Left renal cortex interstitium (tissue), 4 donors: ENCODE measurements at regions not wholly inside any gene's neighbourhood (a gene's known extent, or its start where the extent isn't known, plus 50 kb on each side); places are given as distances from the start of the nearest gene placed in this dataset.
"Not testable (repeated sequence)": the region's sequence is repeated elsewhere in the genome, so short reads cannot be mapped to it uniquely, and the experiment has no call there.

Experiments
- DNase-seq, 4 donors: peaks; one replicate each; pipeline ENCODE4 v3.0.0-alpha.2; 2013; ENCODE audit warnings: low read depth in 4 of 4, low spot score in 2 of 4, missing footprints in 1 of 4

DNA sequence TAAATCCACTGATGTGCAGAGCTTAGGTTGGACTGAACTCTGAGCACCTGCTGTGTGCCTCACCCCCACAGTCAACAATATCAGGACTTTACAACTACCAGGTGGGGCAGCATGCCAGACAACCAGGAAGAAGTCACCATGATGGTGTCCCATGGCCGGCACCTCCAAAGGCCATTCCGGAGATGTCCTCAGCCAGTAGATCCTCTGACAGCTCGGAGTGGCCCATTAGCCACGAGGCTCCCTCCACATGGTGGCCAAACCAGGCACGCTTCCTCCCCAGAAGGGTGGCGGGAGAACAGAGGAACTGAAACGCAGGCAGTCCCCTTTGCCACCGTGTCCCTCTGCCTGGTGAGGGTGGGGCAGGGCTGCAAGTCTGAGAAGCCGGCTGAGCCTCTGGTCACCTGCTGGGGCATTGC is 390.0 kb downstream of the TNS3 start:
- no peak for DNase-seq

DNA sequence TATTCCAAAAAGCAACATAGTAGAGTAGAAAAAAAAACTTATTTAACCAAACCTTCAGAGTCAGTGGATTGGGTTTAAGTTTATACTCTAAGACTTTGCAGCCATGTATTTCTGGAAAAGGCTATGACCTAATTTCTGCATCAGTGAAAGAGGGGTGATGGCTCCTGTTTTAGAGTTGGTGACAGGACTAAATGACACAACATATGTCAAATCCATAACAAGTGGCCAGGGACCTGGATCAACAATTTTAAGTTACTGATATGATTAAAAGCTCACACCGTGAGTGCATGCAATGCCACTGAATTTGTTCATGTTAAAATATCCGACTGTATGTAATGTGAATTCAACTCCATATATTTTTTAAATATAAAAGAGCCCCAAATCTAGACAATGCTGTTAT is 390.6 kb downstream of the TNS3 start:
- DNase-seq: no peak

DNA sequence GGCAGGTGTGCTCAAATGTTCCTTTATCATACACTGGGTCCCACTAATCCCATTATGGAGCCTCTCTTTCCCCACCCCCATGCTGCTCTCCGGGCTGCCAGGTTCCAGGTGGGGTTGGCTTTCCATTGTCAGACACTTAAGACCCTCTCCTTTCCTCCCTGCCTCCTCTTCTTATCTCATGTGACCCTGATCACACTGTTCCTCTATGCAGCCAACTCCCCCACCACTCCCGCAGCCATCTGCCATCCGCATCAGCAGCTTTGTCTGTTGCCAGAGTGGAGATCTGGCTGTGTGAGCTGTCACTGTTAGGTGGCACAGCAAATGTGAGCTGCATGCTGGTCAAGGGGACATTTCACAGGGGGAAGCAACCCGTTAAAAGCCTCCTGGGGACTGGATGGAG is 391.4 kb downstream of the TNS3 start:
- DNase-seq: no peak

DNA sequence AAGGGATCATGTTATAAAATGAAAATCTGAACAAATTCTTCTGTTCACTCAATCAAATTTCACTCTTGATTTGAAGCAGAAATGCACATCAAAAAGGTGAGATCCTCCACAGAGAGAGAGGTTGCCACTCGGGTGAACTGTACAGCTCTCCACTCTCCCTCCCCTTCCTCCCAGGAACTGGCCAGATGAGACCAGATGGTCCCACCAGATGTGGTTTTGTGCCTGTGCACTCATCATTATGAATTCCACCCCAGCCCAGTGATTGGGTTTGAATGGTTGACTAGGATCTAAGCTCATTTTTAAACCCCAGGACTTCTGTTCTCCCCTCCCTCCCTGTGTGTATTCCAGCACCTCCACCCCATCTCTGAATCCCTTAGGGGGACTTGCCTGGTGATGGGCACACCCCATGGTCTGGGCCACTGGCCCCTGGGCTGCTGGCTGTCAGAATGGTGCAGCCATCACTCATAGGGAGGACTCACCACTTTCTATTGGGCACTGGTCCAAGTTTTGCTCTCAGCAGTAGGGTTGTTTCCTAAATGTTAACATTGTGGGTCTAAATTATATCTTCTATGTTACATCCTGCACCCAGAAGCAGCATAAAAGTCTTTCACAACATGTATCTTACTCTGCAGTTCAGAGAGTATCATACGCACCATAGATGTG is 393.1 kb downstream of the TNS3 start:
- DNase-seq: no peak

DNA sequence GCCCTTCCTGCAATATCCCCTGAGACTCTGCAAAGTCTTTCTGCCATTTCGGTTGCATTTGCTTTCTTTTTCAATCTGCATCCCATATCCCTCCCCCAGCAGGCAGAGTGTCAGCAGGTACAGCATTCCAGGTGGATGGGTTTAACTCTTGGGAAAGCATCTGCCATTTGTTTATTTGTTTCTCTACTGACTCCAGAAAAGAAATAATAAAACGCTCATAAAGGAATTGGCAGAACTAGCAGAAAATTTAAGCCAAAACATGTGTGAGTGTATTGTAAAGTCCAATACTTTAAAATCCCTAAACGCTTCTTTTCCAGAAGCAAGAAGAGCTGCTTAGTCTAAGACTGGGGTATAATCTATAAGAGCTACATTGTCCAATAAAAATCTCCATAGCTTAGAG is 393.8 kb downstream of the TNS3 start:
- DNase-seq: no peak

DNA sequence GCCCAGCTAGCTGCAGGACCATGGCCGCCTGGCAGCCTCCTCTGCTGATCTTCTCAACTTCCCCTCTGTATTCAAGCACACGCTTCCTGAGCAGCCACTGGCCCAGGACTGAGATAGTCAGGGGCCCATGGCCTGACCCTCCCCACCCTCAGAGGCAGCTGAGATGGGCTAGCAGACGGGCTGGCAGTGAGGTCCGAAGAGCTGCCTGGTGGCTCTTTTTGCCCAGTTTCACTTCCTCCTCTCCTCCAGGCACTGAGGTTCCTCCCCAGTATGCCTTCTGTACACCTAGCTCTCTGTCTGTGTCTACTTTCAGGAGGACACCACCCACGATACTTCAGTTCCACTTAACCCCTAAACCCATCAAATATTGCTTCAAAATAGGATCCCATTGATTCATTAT is 395.6 kb downstream of the TNS3 start:
- DNase-seq: no peak

DNA sequence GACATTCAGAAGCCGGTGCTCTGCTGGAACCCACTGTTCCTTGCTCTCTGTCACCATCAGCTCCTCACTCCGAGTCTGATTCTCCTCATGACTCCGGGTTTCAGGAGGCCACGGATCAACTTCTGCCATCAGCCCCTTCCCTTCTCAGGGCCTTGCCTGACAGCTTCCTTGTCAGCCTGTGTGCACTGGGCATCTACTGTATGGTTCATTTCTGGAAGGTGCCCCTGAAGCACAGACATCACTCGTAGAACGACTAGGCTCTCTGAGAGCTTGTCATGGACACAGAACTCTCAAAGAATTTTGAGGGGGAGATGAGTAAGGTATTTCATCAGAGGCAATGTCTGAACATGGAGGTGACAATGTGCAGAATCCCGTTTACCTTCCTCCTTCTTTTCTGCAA is 396.1 kb downstream of the TNS3 start:
- DNase-seq: no peak

DNA sequence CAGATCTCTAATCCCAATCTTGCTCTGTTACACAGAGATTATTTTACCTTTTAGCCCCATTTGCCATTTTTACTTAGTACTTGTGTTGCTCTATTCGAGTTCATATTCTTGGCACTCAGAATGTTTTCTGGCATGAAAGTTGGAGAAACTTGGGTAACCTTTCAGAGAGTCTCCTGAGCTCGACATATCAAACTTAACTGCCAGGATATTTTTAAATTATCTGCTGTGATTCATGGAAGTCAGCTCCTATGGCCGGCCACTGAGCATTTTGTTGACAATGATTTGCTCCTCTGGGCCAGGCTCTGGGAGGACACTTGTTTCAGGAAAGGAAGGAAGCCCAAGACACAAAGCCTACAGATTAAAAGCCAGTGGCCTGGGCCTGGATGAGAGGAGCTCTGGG is 396.7 kb downstream of the TNS3 start:
- DNase-seq: no peak

DNA sequence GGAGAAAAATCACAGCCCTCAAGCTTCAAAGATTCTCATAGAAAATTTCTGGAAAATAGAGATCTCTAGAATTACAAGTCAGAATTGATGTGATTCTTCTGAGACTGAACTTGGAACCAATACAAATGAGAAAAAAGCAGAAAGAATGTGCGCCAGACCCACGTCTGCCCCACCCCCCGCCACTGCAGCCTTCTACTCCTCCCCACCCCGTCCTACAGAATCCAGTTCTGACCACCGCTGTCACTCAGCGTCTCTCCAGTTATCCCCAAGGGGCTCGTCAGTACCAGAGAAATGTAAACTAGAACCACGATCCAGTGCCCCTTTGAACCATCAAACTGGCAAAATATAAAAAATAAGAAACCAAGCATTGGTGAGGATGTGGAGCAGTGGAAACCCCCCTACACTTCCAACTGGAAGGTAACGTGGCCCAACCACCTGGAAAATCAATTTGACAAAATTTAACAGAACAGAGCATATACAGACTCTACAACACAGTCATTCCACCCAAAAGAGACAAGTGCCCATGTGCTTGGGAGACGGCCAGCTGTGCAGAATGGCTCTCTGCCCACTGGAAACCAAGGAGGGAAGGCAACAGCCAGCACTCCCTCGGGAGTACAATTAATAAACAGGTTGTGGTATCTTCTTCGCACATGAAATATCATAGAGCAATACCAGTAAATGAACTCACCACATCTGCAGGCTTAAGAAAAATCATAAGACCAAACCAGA is 397.9 kb downstream of the TNS3 start:
- DNase-seq: no peak

DNA sequence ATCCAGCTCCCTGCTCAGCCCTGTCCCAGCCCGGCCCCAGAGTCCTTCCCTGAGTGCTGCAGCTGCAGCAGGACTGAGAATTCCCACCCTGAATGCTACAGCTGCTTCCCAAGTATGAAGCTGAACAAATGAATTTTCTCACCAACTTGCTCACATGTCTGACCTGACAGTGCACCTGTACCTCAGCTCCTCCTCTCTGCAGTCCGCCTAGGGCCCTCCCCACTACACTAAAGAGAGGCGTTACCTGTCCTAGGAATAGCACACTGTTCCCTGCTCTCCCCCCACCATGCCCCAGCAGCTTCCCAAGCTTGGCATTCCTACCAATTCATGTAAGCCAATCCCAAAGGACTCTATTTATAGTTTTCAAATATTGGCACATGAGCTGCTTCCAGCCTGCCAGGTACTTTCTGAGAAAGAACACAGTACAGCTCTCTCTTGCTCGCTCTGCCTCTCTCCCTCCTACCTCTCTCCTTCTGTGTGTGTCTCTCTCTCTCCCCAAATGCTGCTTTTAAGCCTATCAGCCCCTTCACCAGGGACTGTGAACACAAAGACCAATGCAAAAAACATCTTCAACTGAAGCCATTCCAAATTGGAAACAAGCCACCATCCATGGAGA is 400.1 kb downstream of the TNS3 start:
- DNase-seq: no peak

DNA sequence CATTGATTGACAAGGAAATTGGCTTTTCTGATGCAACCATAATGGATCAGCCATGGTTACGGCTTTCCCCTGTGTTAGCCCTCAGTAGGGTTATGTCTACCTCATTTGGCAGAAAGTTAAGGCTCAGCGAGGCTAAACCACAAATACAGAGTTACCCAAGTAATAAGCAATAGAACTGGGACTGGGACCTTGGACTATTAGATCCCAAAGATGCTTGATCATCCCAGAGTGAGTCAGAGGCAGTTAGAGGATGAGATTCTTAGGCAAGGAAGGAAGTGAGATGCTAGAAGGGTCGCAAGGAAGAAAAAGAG is 401.4 kb downstream of the TNS3 start:
- DNase-seq: no peak

DNA sequence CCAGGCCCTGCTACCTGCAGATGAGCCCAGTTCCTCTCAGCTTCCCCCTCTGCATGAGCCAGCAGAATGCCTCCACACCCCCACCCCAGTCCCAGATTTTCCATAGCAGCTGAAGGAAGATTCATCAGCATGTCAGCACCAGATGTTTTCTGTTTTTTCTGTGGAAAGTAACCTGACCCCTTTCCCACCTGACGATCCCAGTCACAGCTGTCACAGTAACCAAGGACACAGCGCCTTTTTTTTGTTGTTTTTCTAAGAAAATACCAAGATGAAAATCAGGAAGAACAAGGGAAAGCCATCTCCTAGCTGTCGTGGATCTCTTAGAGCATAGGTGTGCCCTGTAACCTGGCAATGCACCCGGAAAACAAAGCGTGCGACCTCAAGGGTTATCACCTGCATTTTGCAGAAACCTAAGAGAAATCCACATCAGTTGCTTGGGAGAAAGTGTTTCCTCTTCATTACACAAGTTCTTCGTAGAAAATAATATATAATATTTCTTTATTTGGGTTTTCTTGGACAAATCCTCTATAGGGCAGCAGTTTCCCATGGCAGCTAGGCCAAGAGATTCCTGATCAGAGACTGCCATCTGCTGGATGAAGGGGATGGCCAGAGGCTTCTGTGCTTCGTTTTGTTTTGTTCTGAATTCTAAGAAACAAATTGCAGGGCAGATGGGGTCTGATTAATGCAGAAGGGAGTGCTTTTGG is 401.9 kb downstream of the TNS3 start:
- peak in 3 of 4 donors; percentile 54 to 72 (median 55) for DNase-seq

DNA sequence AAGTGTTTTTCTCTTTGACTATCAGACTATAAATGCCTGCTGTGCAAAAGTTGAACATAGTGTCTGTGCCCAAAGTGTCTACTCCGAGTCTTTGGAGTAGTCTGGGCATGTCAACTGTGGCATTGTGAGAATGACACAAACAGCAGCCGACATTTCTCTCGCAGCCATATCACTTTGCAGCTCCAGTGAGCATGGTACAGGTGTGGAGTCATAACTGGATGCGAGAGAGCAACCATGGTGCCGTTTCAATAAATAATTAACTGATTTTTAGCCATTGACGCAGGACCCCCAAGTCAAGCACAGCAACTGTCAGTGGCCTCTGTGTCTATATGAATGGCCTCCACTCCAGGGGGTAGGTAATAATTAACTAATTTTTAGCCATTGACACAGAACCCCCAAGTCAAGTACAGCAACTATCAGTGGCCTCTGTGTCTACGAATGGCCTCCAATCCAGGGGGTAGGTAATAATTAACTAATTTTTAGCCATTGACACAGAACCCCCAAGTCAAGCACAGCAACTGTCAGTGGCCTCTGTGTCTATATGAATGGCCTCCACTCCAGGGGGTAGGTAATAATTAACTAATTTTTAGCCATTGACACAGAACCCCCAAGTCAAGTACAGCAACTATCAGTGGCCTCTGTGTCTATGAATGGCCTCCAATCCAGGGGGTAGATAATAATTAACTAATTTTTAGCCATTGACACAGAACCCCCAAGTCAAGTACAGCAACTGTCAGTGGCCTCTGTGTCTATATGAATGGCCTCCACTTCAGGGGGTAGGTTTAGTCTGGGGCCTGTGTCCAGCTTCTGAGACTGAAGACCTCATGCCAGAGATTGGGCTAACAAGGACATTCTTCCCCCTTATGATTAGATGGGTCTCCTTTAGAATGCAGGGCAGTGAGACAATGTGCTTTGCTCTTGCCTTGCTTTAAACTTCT is 409.0 kb downstream of the TNS3 start:
- not testable (repeated sequence) for DNase-seq

DNA sequence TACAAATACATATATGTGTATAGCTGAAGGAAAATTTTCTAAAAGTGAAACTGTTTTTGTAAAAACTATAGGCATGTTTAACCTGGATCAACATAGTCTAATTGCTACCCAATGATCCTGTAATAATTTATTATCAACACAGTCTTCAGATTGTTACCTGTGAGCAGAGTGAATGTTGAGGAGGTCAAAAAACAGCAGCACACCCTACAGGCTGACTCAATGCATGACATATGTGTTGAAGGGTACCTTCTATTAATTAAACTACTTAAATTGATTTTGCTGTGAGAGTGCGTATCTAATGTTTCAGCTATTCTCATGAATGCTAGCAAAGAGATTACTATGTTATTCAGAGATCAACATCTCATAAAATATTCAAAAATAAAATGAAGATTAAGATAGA is 411.4 kb downstream of the TNS3 start:
- no peak for DNase-seq

DNA sequence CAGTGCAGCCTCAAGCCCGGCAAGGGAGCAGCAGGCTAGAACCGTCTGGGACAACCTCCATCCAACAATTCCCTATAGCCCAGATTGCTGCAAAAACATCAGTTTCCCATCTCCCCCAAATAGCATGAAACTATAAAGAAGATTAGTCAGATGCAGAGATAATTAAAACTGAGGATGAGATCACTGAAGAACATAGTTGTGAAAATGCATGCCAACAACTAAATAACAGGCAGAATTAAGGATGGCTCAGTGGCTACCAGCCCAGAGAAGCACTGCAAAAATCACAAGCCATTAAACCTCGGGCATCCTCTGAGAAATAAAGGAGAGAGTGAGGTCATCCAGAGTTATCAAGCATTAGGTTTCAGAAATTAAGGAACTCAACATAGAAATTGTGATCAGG is 427.1 kb downstream of the TNS3 start:
- no peak for DNase-seq

DNA sequence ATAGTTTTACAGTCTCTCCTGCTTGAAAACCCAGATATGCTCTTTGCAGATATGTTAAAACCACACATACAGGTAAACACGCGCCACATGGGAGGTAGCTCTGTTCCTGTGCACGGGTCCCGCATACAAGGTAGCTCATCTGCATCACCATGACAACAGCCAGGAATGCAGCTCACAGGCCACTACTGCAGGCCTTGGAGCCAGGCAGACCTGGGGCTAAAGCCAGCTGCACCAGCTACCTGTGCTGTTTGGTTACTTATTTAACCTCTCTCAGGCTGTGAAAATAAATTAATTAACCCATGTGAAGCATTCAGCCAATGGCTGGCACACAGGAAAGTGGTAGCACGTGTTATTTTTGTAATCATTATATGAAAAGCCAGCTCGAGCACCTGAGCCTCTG is 428.3 kb downstream of the TNS3 start:
- peak in 1 of 4 donors; percentile 59 for DNase-seq

DNA sequence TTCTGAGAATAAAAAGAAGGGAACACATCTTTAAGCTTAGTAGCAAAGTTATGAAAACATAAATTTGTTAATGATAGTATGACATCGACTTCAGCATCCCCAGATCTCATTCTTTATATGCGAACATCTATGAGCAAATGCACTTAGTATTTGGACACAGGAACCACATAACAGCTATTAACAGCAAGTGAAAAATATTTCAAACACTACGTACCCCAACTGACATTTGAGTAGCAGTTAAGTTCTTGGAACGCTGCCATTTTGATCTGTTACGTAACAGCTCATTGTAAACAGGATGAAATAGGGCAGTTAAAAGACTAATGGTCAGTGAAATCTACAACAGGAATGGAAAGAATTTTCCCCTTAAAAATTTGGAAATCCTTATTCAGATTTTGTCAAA is 428.9 kb downstream of the TNS3 start:
- peak; percentile 44 to 73 (median 65) for DNase-seq

DNA sequence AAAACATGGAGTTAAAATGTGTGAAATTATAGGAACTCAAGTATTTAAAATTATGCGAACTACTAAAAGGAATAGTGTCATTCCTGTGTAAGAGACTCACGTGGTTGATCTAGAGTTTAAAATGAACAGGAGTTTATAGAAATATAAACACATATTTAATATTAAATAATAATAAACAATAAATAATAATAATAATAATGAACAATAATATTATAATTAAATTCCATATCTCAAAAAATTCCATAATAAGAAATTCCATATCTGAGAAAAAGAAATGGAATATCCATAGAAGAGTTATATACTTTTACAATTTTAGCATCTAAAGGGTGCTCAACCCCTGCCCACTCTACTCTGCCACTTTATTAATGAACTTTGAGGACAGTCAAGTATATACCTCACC is 429.6 kb downstream of the TNS3 start:
- no peak for DNase-seq

DNA sequence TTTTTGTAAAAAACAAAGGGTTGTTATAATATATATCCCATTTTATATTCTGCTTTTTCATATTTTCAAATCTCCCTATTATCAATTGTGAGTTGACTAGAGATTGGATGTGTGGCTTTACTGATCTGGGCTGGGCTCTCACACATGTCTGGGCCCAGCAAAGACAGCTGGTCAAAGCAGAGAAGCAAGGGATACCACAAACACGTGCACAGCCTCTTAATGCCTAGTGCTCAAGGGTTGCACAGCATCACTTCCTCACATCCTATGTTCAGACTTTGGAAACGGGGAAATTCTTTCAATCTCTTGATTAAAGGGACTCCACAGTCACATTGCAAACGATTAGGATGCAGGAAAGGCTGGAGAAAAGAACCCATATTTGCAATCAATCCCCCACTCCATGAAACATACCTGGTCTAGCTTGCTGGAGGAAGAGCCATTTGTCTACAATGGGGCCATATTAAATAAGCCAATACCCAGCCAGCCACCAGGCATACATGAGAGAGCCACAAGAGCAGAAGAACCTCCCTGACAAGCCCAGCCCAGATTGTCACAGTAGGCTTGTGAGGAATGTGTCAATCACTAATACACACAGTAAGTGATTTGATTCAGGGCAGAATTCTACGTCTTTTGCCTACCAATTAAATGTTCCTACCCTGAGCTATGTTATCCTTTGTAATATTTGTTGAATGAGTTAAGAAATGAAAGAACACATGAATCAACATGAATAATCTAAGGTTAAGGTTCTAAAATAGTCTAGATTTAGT is 431.2 kb downstream of the TNS3 start:
- DNase-seq: no peak

DNA sequence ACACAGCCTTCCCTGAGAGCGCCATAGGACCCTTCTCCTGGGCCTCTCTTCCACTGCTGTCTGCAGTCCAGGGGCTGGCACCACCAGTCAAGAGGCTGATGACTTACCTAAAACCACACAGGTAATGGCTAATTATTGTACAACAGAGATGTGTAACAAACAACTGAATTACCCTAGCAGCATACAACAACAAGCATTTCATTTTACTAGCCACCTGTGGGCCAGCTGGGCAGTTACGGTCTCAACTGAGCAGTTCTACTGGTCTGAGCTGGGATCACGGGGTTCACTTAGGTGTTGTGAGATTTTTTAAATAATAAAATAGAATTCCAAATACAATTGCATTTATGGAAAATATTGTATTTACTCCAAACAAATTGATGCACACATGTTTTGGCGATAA is 431.9 kb downstream of the TNS3 start:
- DNase-seq: no peak
